WTC11 (cell line): ENCODE measurements at regions not wholly inside any gene's neighbourhood (a gene's known extent, or its start where the extent isn't known, plus 50 kb on each side); places are given as distances from the start of the nearest gene placed in this dataset.
A peak's percentile ranks its signal among the peaks of the same experiment; 100 is the strongest.

ENCODE experiments used
- ATAC-seq: fragments of 200-7000 bp; cut with Tn5 transposase; 2 replicates; pipeline ENCODE4 v1.10.0; 2021; ENCODE audit warnings: mild to moderate bottlenecking, moderate library complexity
- CTCF ChIA-PET: fragments of 300-600 bp; sonication (Branson Sonifier 250); formaldehyde crosslinking; loops from one replicate; lab custom pipeline; 2021; ENCODE audit warnings: antibody characterized with exemption; lab: Charles Lee
- POLR2A ChIA-PET: fragments of 350-600 bp; sonication (Branson Sonifier 250); formaldehyde crosslinking; loops from one replicate; lab custom pipeline; 2021; ENCODE audit warnings: antibody characterized with exemption; lab: Charles Lee
- DNase-seq: peaks from one replicate; pipeline ENCODE4 v3.0.0; 2021; ENCODE audit warnings: low spot score
- H3K27ac Mint-ChIP-seq: 2 replicates; pipeline ENCODE4 v1.8.0; 2021; ENCODE audit warnings: mixed read lengths
- H3K27me3 Mint-ChIP-seq: 2 replicates; pipeline ENCODE4 v1.8.0; 2021; ENCODE audit warnings: low read depth, mild to moderate bottlenecking, moderate library complexity, mixed read lengths
- H3K36me3 Mint-ChIP-seq: 2 replicates; pipeline ENCODE4 v1.8.0; 2021; ENCODE audit warnings: mixed read lengths
- H3K4me1 Mint-ChIP-seq: 2 replicates; pipeline ENCODE4 v1.8.0; 2022; ENCODE audit warnings: mixed read lengths
- H3K4me3 Mint-ChIP-seq: 2 replicates; pipeline ENCODE4 v1.8.0; 2021; ENCODE audit warnings: mild to moderate bottlenecking, moderate library complexity, mixed read lengths
- H3K9me3 Mint-ChIP-seq: 2 replicates; pipeline ENCODE4 v1.8.0; 2021; ENCODE audit warnings: mixed read lengths
- EMX1 ChIP-seq: fragments of 250-450 bp; sonication (Bioruptor Pico); IDR thresholded peaks from 2 replicates; pipeline ENCODE4 v1.8.0; 2021; ENCODE audit warnings: mild to moderate bottlenecking
- ETV6 ChIP-seq: sonication (generic); formaldehyde crosslinking; IDR thresholded peaks from 2 replicates; pipeline ENCODE4 v1.8.1; 2022; ENCODE audit warnings: mild to moderate bottlenecking, missing genetic modification reagents
- FOXK1 ChIP-seq: sonication (generic); formaldehyde crosslinking; IDR thresholded peaks from 2 replicates; pipeline ENCODE4 v1.8.0; 2022; ENCODE audit warnings: mild to moderate bottlenecking, moderate library complexity, missing genetic modification reagents
- FOXP1 ChIP-seq: sonication (generic); formaldehyde crosslinking; IDR thresholded peaks from 2 replicates; pipeline ENCODE4 v1.8.0; 2022; ENCODE audit warnings: missing genetic modification reagents, mild to moderate bottlenecking, moderate library complexity, borderline replicate concordance
- GTF2I ChIP-seq: fragments of 250-450 bp; sonication (Bioruptor Pico); conservative IDR thresholded peaks from 2 replicates; pipeline ENCODE4 v1.4.0; 2021; ENCODE audit warnings: mild to moderate bottlenecking
- HMGA2 ChIP-seq: fragments of 250-450 bp; sonication (Bioruptor Pico); IDR thresholded peaks from 2 replicates; pipeline ENCODE4 v1.4.0; 2021; ENCODE audit warnings: mild to moderate bottlenecking, moderate library complexity
- MLX ChIP-seq: sonication (generic); formaldehyde crosslinking; IDR thresholded peaks from 2 replicates; pipeline ENCODE4 v1.8.1; 2023; ENCODE audit warnings: mild to moderate bottlenecking, missing genetic modification reagents, moderate library complexity
- MYBL2 ChIP-seq: sonication (generic); formaldehyde crosslinking; IDR thresholded peaks from 2 replicates; pipeline ENCODE4 v1.8.1; 2023; ENCODE audit warnings: mild to moderate bottlenecking, moderate library complexity, missing genetic modification reagents
- NFATC4 ChIP-seq: fragments of 250-450 bp; sonication (Bioruptor Pico); IDR thresholded peaks from 2 replicates; pipeline ENCODE4 v1.9.0; 2021; ENCODE audit warnings: mild to moderate bottlenecking
- NR2C2 ChIP-seq: sonication (generic); formaldehyde crosslinking; IDR thresholded peaks from 2 replicates; pipeline ENCODE4 v1.8.0; 2022; ENCODE audit warnings: mild to moderate bottlenecking, missing genetic modification reagents
- PRRX2 ChIP-seq: fragments of 250-450 bp; sonication (Bioruptor Pico); IDR thresholded peaks from 2 replicates; pipeline ENCODE4 v1.8.0; 2021; ENCODE audit warnings: mild to moderate bottlenecking
- TCF7 ChIP-seq: sonication (generic); formaldehyde crosslinking; IDR thresholded peaks from 2 replicates; pipeline ENCODE4 v1.8.0; 2022; ENCODE audit warnings: mild to moderate bottlenecking, low read depth, missing genetic modification reagents, moderate library complexity
- TP53 ChIP-seq: sonication (generic); formaldehyde crosslinking; IDR thresholded peaks from 2 replicates; pipeline ENCODE4 v1.8.1; 2023; ENCODE audit warnings: mild to moderate bottlenecking, missing genetic modification reagents
- USF1 ChIP-seq: sonication (generic); formaldehyde crosslinking; IDR thresholded peaks from 2 replicates; pipeline ENCODE4 v1.8.0; 2022; ENCODE audit warnings: mild to moderate bottlenecking, missing genetic modification reagents
- USF2 ChIP-seq: sonication (generic); formaldehyde crosslinking; IDR thresholded peaks from 2 replicates; pipeline ENCODE4 v1.8.1; 2023; ENCODE audit warnings: mild to moderate bottlenecking, missing genetic modification reagents, moderate library complexity
- ZBTB21 ChIP-seq: sonication (generic); formaldehyde crosslinking; IDR thresholded peaks from 2 replicates; pipeline ENCODE4 v1.8.1; 2023; ENCODE audit warnings: mild to moderate bottlenecking, missing genetic modification reagents, borderline replicate concordance
- ZNF121 ChIP-seq: sonication (generic); formaldehyde crosslinking; IDR thresholded peaks from 2 replicates; pipeline ENCODE4 v1.8.0; 2023; ENCODE audit warnings: missing genetic modification reagents
- ZNF232 ChIP-seq: sonication (generic); formaldehyde crosslinking; IDR thresholded peaks from 2 replicates; pipeline ENCODE4 v1.8.0; 2022; ENCODE audit warnings: mild to moderate bottlenecking, missing genetic modification reagents
- ZNF263 ChIP-seq: sonication (generic); formaldehyde crosslinking; IDR thresholded peaks from 2 replicates; pipeline ENCODE4 v1.8.1; 2022; ENCODE audit warnings: low read depth, mild to moderate bottlenecking, moderate library complexity, missing genetic modification reagents
- ZNF416 ChIP-seq: fragments of 250-450 bp; sonication (Bioruptor Pico); IDR thresholded peaks from 2 replicates; pipeline ENCODE4 v1.9.0; 2021; ENCODE audit warnings: mild to moderate bottlenecking, inconsistent platforms
- ZNF423 ChIP-seq: fragments of 250-450 bp; sonication (Bioruptor Pico); IDR thresholded peaks from 2 replicates; pipeline ENCODE4 v2.1.2; 2022; ENCODE audit warnings: mild to moderate bottlenecking, moderate library complexity
- ZNF671 ChIP-seq: fragments of 250-450 bp; sonication (Bioruptor Pico); IDR thresholded peaks from 2 replicates; pipeline ENCODE4 v1.8.0; 2021; ENCODE audit warnings: mild to moderate bottlenecking
- ZSCAN18 ChIP-seq: fragments of 250-450 bp; sonication (Bioruptor Pico); IDR thresholded peaks from 2 replicates; pipeline ENCODE4 v2.1.2; 2022; ENCODE audit warnings: mild to moderate bottlenecking, moderate library complexity
- TF ChIP-seq, protein P1 (sequence below): sonication (generic); formaldehyde crosslinking; IDR thresholded peaks from 2 replicates; pipeline ENCODE4 v1.8.0; 2022; ENCODE audit warnings: missing genetic modification reagents
- TF ChIP-seq, protein P2 (sequence below): sonication (generic); formaldehyde crosslinking; IDR thresholded peaks from 2 replicates; pipeline ENCODE4 v1.8.1; 2022; ENCODE audit warnings: mild to moderate bottlenecking, moderate library complexity, missing genetic modification reagents

DNA sequence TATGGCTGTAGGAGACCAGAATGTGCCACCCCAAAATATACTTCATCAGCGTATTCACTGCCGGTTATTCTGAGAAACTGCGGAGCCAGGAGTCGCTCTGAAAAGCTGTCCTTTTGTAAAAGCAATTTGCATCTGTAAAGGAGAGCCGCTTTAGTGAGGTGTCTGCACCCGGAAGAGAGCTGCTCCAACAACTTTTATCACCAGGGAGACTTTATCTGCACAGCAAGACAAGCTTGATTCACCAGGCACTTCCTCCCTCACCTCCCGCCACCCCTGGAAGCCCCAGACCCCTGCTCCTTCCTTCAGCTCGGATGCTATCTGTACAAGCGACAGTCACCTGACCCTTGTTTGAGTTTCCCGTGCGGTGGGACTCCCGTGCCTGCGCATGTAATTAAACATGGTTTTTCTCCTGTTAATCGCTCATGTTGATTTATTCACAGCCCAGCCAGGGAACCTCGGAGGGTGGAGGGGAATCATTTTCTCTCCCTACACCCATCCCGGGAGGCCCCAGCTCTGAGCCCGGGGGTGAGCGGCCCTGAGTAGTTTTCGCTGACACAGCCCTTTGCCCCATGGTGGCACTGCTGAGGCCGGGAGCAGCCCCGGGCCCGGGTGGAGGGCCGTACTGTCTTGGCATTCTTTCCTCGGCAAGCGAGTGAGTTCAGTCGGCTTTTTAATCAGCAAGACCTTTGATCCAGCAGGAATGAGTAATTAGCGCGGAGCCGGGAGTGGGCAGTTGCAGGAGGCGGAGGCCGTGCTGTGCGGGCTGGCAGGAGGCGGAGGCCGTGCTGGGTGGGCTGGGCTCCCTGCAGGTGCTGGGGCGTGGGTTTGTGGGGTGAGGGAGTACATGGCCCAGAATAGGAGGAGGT, 222.7 kb upstream of the CIBAR2 start:
- peak; percentile 76 for TF ChIP-seq USF2 (CRISPR knock-in tag)
- no peak for TF ChIP-seq ZBTB21 (CRISPR knock-in tag)
- 0 out of 2 replicates have a peak, but pooled peaks have one; percentile 46 for TF ChIP-seq USF1 (CRISPR knock-in tag)
- no peak for TF ChIP-seq ZNF263 (CRISPR knock-in tag)
- TF ChIP-seq GTF2I (CRISPR knock-in tag): no peak
- TF ChIP-seq ETV6 (CRISPR knock-in tag): peak; percentile 73
- no peak for TF ChIP-seq NR2C2 (CRISPR knock-in tag)
- TF ChIP-seq, protein P1, sequence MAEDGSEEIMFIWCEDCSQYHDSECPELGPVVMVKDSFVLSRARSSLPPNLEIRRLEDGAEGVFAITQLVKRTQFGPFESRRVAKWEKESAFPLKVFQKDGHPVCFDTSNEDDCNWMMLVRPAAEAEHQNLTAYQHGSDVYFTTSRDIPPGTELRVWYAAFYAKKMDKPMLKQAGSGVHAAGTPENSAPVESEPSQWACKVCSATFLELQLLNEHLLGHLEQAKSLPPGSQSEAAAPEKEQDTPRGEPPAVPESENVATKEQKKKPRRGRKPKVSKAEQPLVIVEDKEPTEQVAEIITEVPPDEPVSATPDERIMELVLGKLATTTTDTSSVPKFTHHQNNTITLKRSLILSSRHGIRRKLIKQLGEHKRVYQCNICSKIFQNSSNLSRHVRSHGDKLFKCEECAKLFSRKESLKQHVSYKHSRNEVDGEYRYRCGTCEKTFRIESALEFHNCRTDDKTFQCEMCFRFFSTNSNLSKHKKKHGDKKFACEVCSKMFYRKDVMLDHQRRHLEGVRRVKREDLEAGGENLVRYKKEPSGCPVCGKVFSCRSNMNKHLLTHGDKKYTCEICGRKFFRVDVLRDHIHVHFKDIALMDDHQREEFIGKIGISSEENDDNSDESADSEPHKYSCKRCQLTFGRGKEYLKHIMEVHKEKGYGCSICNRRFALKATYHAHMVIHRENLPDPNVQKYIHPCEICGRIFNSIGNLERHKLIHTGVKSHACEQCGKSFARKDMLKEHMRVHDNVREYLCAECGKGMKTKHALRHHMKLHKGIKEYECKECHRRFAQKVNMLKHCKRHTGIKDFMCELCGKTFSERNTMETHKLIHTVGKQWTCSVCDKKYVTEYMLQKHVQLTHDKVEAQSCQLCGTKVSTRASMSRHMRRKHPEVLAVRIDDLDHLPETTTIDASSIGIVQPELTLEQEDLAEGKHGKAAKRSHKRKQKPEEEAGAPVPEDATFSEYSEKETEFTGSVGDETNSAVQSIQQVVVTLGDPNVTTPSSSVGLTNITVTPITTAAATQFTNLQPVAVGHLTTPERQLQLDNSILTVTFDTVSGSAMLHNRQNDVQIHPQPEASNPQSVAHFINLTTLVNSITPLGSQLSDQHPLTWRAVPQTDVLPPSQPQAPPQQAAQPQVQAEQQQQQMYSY (CRISPR knock-in tag): no peak
- TF ChIP-seq ZNF423: peak; percentile 79; the same call in 1 of the 2 replicates
- TF ChIP-seq ZNF121 (CRISPR knock-in tag): peak; percentile 81; the same call in 1 of the 2 replicates
- ATAC-seq (peak; percentile 51), DNase-seq (peak; percentile 59)
- H3K4me3 Mint-ChIP-seq: peak overlapping the region; percentile 66
- peaks cover 64% of the 10 kb centered on the region for H3K27me3 Mint-ChIP-seq
- H3K27ac Mint-ChIP-seq: peak overlapping the region; percentile 77
- H3K4me1 Mint-ChIP-seq: peaks cover 67% of the 10 kb centered on the region
- no peaks in the 10 kb centered on the region for H3K36me3 Mint-ChIP-seq
- ChIA-PET POLR2A (interaction anchor here (0.6 kb wide), 1 partner anchor 50 kb away, joined by 5 read pairs; no protein-coding TSS in a partner anchor), CTCF (interaction anchor here (0.7 to 2.7 kb wide), 34 partner anchors 10 to 381 kb away, joined by 3 to 33 read pairs (median 4); partner anchors contain the start of gene GSE1)
- H3K9me3 Mint-ChIP-seq: no peaks in the 10 kb centered on the region

GRCh38 chr16:85335584-85336491, 223.6 kb upstream of the CIBAR2 start:
- Mint-ChIP-seq H3K9me3 (no peaks in the 10 kb centered on the region), H3K27me3 (peaks cover 55% of the 10 kb centered on the region)
- ChIA-PET POLR2A (no interaction called here), CTCF (interaction anchor here (0.7 to 2.7 kb wide), 8 partner anchors 11 to 101 kb away, joined by 3 to 10 read pairs (median 4); no protein-coding TSS in a partner anchor)
- TF ChIP-seq HMGA2: no peak
- no peak for TF ChIP-seq GTF2I (CRISPR knock-in tag)
- no peak for TF ChIP-seq ZNF232 (CRISPR knock-in tag)
- no peak for TF ChIP-seq ZNF671 (CRISPR knock-in tag)
- TF ChIP-seq EMX1: no peak
- no peak for TF ChIP-seq MLX (CRISPR knock-in tag)
- no peak for TF ChIP-seq TCF7 (CRISPR knock-in tag)
- no peak for TF ChIP-seq ZNF416 (CRISPR knock-in tag)
- no peak for TF ChIP-seq NFATC4 (CRISPR knock-in tag)
- TF ChIP-seq MYBL2 (CRISPR knock-in tag): no peak
- TF ChIP-seq, protein P2, sequence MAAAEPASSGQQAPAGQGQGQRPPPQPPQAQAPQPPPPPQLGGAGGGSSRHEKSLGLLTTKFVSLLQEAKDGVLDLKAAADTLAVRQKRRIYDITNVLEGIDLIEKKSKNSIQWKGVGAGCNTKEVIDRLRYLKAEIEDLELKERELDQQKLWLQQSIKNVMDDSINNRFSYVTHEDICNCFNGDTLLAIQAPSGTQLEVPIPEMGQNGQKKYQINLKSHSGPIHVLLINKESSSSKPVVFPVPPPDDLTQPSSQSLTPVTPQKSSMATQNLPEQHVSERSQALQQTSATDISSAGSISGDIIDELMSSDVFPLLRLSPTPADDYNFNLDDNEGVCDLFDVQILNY (CRISPR knock-in tag): no peak
- TF ChIP-seq PRRX2: no peak
- TF ChIP-seq FOXP1: no peak
- no peak for TF ChIP-seq FOXK1 (CRISPR knock-in tag)
- TF ChIP-seq ZSCAN18: no peak
- no peak for TF ChIP-seq TP53 (CRISPR knock-in tag)
- TF ChIP-seq, all 79 proteins: peak for 0
- Mint-ChIP-seq H3K36me3 (no peaks in the 10 kb centered on the region), H3K4me1 (peaks cover 62% of the 10 kb centered on the region), H3K27ac (peak overlapping the region; percentile 77; the same call in 1 of the 2 replicates), H3K4me3 (peak overlapping the region; percentile 66)
- no peak for ATAC-seq
- no peak for DNase-seq
